ENCODE measurements at regions not wholly inside any gene's neighbourhood (a gene's known extent, or its start where the extent isn't known, plus 50 kb on each side); places are given as distances from the start of the nearest gene placed in this dataset.

DNA sequence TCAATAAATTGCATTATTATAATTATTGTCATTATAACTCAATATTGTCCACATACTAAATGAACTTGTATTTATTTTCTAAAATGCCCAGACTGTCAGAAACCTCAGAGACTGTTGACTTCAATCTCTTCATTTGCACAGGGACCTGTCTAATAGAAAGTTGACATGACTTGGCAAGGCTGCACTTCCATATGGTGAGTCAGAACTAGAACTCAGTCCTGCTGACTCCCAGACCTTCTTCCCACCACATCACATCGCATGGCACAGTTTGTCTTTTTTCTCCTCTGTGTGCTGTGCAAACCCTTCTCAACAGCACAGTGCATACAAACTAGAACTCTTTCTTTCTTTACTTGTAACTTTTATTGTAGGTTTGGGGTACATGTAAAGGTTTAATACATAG, 215.1 kb upstream of the BLID start:
- Histone ChIP-seq H3K79me2 (ENCODE audit: insufficient read depth, low read length) (no peaks in the 10 kb centered on the region), H3K36me3 (ENCODE audit: control insufficient read depth in 1 of 2, insufficient read depth in 2 of 2, low read length in 2 of 2) (no peaks in the 10 kb centered on the region), H3K4me3 (replicated peaks in 1 of 2; ENCODE audit: low read depth in 1 of 2, low read length in 2 of 2) (no peak overlapping the region), H3K27ac (ENCODE audit: low read depth, low read length) (no peak overlapping the region), H3K9me3 (ENCODE audit: control insufficient read depth in 1 of 2, insufficient read depth in 1 of 2, low read depth in 1 of 2, low read length in 2 of 2) (no peaks in the 10 kb centered on the region), H2AFZ (ENCODE audit: low read depth, low read length, poor library complexity, severe bottlenecking) (no peak overlapping the region), H3K9ac (ENCODE audit: low read length) (no peak overlapping the region), H3K4me2 (ENCODE audit: low read length) (no peak overlapping the region), H3K4me1 (ENCODE audit: control insufficient read depth in 1 of 2, insufficient read depth in 2 of 2, low read length in 2 of 2) (no peaks in the 10 kb centered on the region), H3K27me3 (ENCODE audit: insufficient read depth, low read length) (no peaks in the 10 kb centered on the region), H3K9me2 (ENCODE audit: insufficient read depth) (no peaks in the 10 kb centered on the region), H4K20me1 (ENCODE audit: insufficient read depth) (no peaks in the 10 kb centered on the region)
- CTCF ChIA-PET = no interaction called here
- TF ChIP-seq FOSL1 (IDR thresholded peaks at IDR 0.05; ENCODE audit: low read depth) (no peak), EZH2phosphoT487 (IDR thresholded peaks at IDR 0.05; ENCODE audit: borderline replicate concordance) (no peak), TCF7L2 (IDR thresholded peaks at IDR 0.05; ENCODE audit: borderline replicate concordance, extremely low read depth, insufficient read depth, insufficient read length) (no peak), EZH2 (IDR thresholded peaks at IDR 0.05) (no peak), CEBPB (IDR thresholded peaks at IDR 0.05; ENCODE audit: low read depth) (no peak), SP1 (IDR thresholded peaks at IDR 0.05; ENCODE audit: low read depth) (no peak), JUND (IDR thresholded peaks at IDR 0.05) (no peak), POLR2A (IDR thresholded peaks at IDR 0.05; ENCODE audit: borderline replicate concordance, extremely low read depth, insufficient read depth, insufficient read length) (no peak)
- TF ChIP-seq, protein P1, sequence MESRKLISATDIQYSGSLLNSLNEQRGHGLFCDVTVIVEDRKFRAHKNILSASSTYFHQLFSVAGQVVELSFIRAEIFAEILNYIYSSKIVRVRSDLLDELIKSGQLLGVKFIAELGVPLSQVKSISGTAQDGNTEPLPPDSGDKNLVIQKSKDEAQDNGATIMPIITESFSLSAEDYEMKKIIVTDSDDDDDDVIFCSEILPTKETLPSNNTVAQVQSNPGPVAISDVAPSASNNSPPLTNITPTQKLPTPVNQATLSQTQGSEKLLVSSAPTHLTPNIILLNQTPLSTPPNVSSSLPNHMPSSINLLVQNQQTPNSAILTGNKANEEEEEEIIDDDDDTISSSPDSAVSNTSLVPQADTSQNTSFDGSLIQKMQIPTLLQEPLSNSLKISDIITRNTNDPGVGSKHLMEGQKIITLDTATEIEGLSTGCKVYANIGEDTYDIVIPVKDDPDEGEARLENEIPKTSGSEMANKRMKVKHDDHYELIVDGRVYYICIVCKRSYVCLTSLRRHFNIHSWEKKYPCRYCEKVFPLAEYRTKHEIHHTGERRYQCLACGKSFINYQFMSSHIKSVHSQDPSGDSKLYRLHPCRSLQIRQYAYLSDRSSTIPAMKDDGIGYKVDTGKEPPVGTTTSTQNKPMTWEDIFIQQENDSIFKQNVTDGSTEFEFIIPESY (IDR thresholded peaks at IDR 0.05; ENCODE audit: extremely low read depth, insufficient replicate concordance, low read length) = no peak
- no TSS peak for BruUV-seq (replicated peaks)
- intact Hi-C loops (cut with micrococcal nuclease) = no loop called here
- RAD21 ChIA-PET (ENCODE audit: low non-redundant PET in 1 of 2, low total read pairs in 2 of 2, uncharacterized antibody in 2 of 2, unreplicated experiment in 2 of 2) = no interaction called here
- ATAC-seq (no peak), DNase-seq (ENCODE audit: low read depth, low spot score) (no peak)
- POLR2A ChIA-PET = no interaction called here

Data from HCT116 (cell line).